ENCODE measurements at regions not wholly inside any gene's neighbourhood (a gene's known extent, or its start where the extent isn't known, plus 50 kb on each side); places are given as distances from the start of the nearest gene placed in this dataset.

- no peak for TF ChIP-seq CTCF (IDR thresholded peaks at IDR 0.05)
- Histone ChIP-seq H3K9ac (ENCODE audit: insufficient read depth, low read length, poor library complexity, severe bottlenecking) (no peak overlapping the region), H3K27ac (ENCODE audit: low read depth in 1 of 2, low read length in 2 of 2) (no peak overlapping the region), H3K27me3 (ENCODE audit: control insufficient read depth in 2 of 2, insufficient read depth in 2 of 2, low read length in 2 of 2) (no peaks in the 10 kb centered on the region), H3K4me1 (ENCODE audit: control insufficient read depth in 1 of 2, insufficient read depth in 2 of 2, low read length in 2 of 2) (no peaks in the 10 kb centered on the region), H3K9me3 (replicated peaks in 1 of 2; ENCODE audit: control insufficient read depth in 1 of 2, insufficient read depth in 1 of 2, low read length in 2 of 2) (no peaks in the 10 kb centered on the region), H3K79me2 (ENCODE audit: insufficient read depth, low read length) (no peaks in the 10 kb centered on the region), H3K4me3 (replicated peaks in 1 of 3; ENCODE audit: low read depth in 2 of 3, low read length in 3 of 3) (no peak overlapping the region), H3K4me2 (replicated peaks; ENCODE audit: extremely low read depth, low read length, poor library complexity, severe bottlenecking) (no peak overlapping the region), H3K36me3 (replicated peaks in 1 of 2; ENCODE audit: control insufficient read depth in 1 of 2, insufficient read depth in 2 of 2, low read length in 2 of 2) (no peaks in the 10 kb centered on the region), H2AFZ (ENCODE audit: insufficient read depth, low read depth, low read length, poor library complexity, severe bottlenecking) (no peak overlapping the region), H4K20me1 (ENCODE audit: insufficient read depth, low read length) (no peaks in the 10 kb centered on the region)
- H3K36me3 Mint-ChIP-seq = no peaks in the 10 kb centered on the region
- H3K27me3 Mint-ChIP-seq (ENCODE audit: low read depth in 3 of 3) = no peaks in the 10 kb centered on the region
- no peak overlapping the region for H3K4me3 Mint-ChIP-seq
- DNase-seq = no peak
- H3K9me3 Mint-ChIP-seq = peaks cover 0 to 2% (median 0%) of the 10 kb centered on the region in 7 donors
- no peaks in the 10 kb centered on the region for H3K4me1 Mint-ChIP-seq
- no peak overlapping the region for H3K27ac Mint-ChIP-seq
- intact Hi-C loops (cut with micrococcal nuclease) = no loop called here
- 100% methylated on average over 1 of the region's 1 CpG for WGBS (ENCODE audit: insufficient coverage)
Measured at GRCh38 chr6:71209206-71209605, 79.4 kb upstream of the OGFRL1 start.

GRCh38 chr6:71209626-71210025 lies 79.0 kb upstream of the OGFRL1 start:
- TF ChIP-seq CTCF (IDR thresholded peaks at IDR 0.05) = no peak
- Histone ChIP-seq H3K27ac (ENCODE audit: low read depth in 1 of 2, low read length in 2 of 2) (no peak overlapping the region), H3K79me2 (ENCODE audit: insufficient read depth, low read length) (no peaks in the 10 kb centered on the region), H3K9ac (ENCODE audit: insufficient read depth, low read length, poor library complexity, severe bottlenecking) (no peak overlapping the region), H3K9me3 (replicated peaks in 1 of 2; ENCODE audit: control insufficient read depth in 1 of 2, insufficient read depth in 1 of 2, low read length in 2 of 2) (no peaks in the 10 kb centered on the region), H3K4me1 (ENCODE audit: control insufficient read depth in 1 of 2, insufficient read depth in 2 of 2, low read length in 2 of 2) (no peaks in the 10 kb centered on the region), H4K20me1 (ENCODE audit: insufficient read depth, low read length) (no peaks in the 10 kb centered on the region), H3K27me3 (ENCODE audit: control insufficient read depth in 2 of 2, insufficient read depth in 2 of 2, low read length in 2 of 2) (no peaks in the 10 kb centered on the region), H3K4me3 (replicated peaks in 1 of 3; ENCODE audit: low read depth in 2 of 3, low read length in 3 of 3) (no peak overlapping the region), H3K36me3 (replicated peaks in 1 of 2; ENCODE audit: control insufficient read depth in 1 of 2, insufficient read depth in 2 of 2, low read length in 2 of 2) (no peaks in the 10 kb centered on the region), H3K4me2 (replicated peaks; ENCODE audit: extremely low read depth, low read length, poor library complexity, severe bottlenecking) (no peak overlapping the region), H2AFZ (ENCODE audit: insufficient read depth, low read depth, low read length, poor library complexity, severe bottlenecking) (no peak overlapping the region)
- no peaks in the 10 kb centered on the region for H3K27me3 Mint-ChIP-seq (ENCODE audit: low read depth in 3 of 3)
- H3K4me1 Mint-ChIP-seq = no peaks in the 10 kb centered on the region
- peaks cover 0 to 1% (median 0%) of the 10 kb centered on the region in 7 donors for H3K9me3 Mint-ChIP-seq
- no peak overlapping the region for H3K4me3 Mint-ChIP-seq
- DNase-seq = no peak
- intact Hi-C loops (cut with micrococcal nuclease) = no loop called here
- no peaks in the 10 kb centered on the region for H3K36me3 Mint-ChIP-seq
- no peak overlapping the region for H3K27ac Mint-ChIP-seq
